Epithelial cell of esophagus (primary cell): ENCODE measurements at regions not wholly inside any gene's neighbourhood (a gene's known extent, or its start where the extent isn't known, plus 50 kb on each side); places are given as distances from the start of the nearest gene placed in this dataset.
"Not testable (repeated sequence)": the region's sequence is repeated elsewhere in the genome, so short reads cannot be mapped to it uniquely, and the experiment has no call there.

ENCODE experiments used
- DNase-seq: peaks from one replicate; pipeline ENCODE4 v3.0.0; 2010; ENCODE audit warnings: low read depth
- H3K4me3 ChIP-seq: 2 replicates; pipeline ENCODE4 v1.5.1; 2011; ENCODE audit warnings: mild to moderate bottlenecking, low read length, control low read depth
- TF ChIP-seq, protein P1 (sequence below): IDR thresholded peaks from 2 replicates; pipeline ENCODE4 v1.5.1; 2011; ENCODE audit warnings: low read depth, mild to moderate bottlenecking, low read length, control low read depth, inconsistent platforms; ENCODE audit not compliant: insufficient read depth; ENCODE audit errors: missing control alignments

- DNase-seq: no peak
- H3K4me3 ChIP-seq: no peak overlapping the region
- TF ChIP-seq, protein P1, sequence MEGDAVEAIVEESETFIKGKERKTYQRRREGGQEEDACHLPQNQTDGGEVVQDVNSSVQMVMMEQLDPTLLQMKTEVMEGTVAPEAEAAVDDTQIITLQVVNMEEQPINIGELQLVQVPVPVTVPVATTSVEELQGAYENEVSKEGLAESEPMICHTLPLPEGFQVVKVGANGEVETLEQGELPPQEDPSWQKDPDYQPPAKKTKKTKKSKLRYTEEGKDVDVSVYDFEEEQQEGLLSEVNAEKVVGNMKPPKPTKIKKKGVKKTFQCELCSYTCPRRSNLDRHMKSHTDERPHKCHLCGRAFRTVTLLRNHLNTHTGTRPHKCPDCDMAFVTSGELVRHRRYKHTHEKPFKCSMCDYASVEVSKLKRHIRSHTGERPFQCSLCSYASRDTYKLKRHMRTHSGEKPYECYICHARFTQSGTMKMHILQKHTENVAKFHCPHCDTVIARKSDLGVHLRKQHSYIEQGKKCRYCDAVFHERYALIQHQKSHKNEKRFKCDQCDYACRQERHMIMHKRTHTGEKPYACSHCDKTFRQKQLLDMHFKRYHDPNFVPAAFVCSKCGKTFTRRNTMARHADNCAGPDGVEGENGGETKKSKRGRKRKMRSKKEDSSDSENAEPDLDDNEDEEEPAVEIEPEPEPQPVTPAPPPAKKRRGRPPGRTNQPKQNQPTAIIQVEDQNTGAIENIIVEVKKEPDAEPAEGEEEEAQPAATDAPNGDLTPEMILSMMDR: no peak
Measured at GRCh38 chr9:108436448-108436847, 419.3 kb downstream of the ACTL7B start.

DNA sequence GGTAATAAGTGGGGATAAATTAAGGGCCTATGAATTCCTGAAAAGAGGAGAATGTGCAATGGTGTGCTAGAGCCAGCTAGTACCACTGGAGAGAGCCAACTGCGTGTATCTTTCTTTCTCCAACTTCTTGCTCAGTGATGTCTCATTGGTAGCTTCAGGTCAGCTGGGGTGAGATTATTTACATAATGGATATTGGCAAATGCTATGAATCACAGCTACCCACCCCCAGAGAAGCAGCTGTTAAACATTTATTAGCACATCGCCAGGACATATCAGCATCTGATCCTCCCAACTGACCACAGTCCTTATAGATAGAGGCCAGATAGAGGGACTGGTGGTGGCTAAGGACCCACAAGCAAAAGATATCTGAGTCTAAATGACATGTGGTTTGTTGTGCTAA lies 421.3 kb downstream of the ACTL7B start:
- no peak for DNase-seq
- TF ChIP-seq, protein P1: no peak
- no peak overlapping the region for H3K4me3 ChIP-seq

- TF ChIP-seq, protein P1: no peak
- DNase-seq: no peak
- no peak overlapping the region for H3K4me3 ChIP-seq
Measured at GRCh38 chr9:108434036-108434435, 421.8 kb downstream of the ACTL7B start.

- no peak overlapping the region for H3K4me3 ChIP-seq
- TF ChIP-seq, protein P1: no peak
- no peak for DNase-seq
Measured at GRCh38 chr9:108430655-108431054, 425.1 kb downstream of the ACTL7B start.

GRCh38 chr9:108427751-108428150 lies 428.0 kb downstream of the ACTL7B start:
- TF ChIP-seq, protein P1: no peak
- no peak overlapping the region for H3K4me3 ChIP-seq
- DNase-seq: no peak

DNA sequence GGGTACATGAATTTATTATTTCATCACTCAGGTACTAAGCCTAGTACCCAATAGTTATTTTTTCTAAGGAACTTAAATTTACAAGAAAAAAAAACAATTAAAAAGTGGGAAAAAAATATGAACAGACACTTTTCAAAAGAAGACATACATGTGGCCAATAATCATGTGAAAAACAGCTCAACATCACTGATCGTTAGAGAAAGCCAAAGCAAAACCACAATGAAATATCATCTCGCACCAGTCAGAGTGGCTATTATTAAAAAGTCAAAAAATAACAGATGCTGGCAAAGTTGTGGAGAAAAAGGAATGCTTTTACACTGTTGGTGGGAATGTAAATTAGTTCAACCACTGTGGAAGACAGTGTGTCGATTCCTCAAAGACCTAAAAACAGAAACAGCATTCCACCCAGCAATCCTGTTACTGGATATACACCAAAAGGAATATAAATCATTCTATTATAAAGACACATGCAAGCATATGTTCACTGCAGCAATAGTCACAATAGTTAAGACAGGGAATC lies 429.3 kb downstream of the ACTL7B start:
- not testable (repeated sequence) for H3K4me3 ChIP-seq, DNase-seq

- DNase-seq: no peak
- no peak overlapping the region for H3K4me3 ChIP-seq
- TF ChIP-seq, protein P1: no peak
Measured at GRCh38 chr9:108423433-108423832, 432.4 kb downstream of the ACTL7B start.
